OCI-LY7 (cell line): ENCODE measurements at regions not wholly inside any gene's neighbourhood (a gene's known extent, or its start where the extent isn't known, plus 50 kb on each side); places are given as distances from the start of the nearest gene placed in this dataset.

Experiments used
- BruUV-seq: library from RNA; stranded (reverse); fragments of 400-500 nt; replicated peaks from 2 replicates; lab custom pipeline; 2021; lab: Mats Ljungman, UMichigan
- CTCF ChIA-PET: fragments of 300-600 bp; sonication (Branson Sonifier 250); formaldehyde crosslinking; loops from one replicate; lab custom pipeline; 2022; ENCODE audit warnings: antibody characterized with exemption; ENCODE audit not compliant: unreplicated experiment; lab: Charles Lee
- POLR2A ChIA-PET: fragments of 300-600 bp; sonication (Branson Sonifier 250); formaldehyde crosslinking; loops from one replicate; lab custom pipeline; 2022; ENCODE audit warnings: antibody characterized with exemption; lab: Charles Lee
- DNase-seq: peaks from one replicate; pipeline ENCODE4 v3.0.0-alpha.2; 2015; ENCODE audit warnings: low spot score
- H2AFZ ChIP-seq: fragments of 200-600 bp; sonication (generic), shearing (Covaris generic); 2 replicates; pipeline ENCODE4 v1.6.1; 2014; ENCODE audit warnings: mild to moderate bottlenecking, antibody characterized with exemption, low read length, moderate library complexity
- H3K27ac ChIP-seq: fragments of 200-600 bp; sonication (generic); 2 replicates; pipeline ENCODE4 v1.5.1; 2014; ENCODE audit warnings: mixed run types, low read depth, mild to moderate bottlenecking, moderate library complexity, low read length, inconsistent platforms; ENCODE audit not compliant: poor library complexity, severe bottlenecking
- H3K36me3 ChIP-seq: fragments of 200-600 bp; sonication (generic); 2 replicates; pipeline ENCODE4 v1.6.1; 2014; ENCODE audit warnings: mild to moderate bottlenecking, antibody characterized with exemption, low read length, moderate library complexity, mixed read lengths; ENCODE audit not compliant: insufficient read depth
- H3K4me1 ChIP-seq: fragments of 200-600 bp; sonication (generic); 2 replicates; pipeline ENCODE4 v1.5.1; 2014; ENCODE audit warnings: mild to moderate bottlenecking, low read length; ENCODE audit not compliant: insufficient read depth, poor library complexity, severe bottlenecking
- H3K4me2 ChIP-seq: fragments of 200-600 bp; sonication (generic); 2 replicates; pipeline ENCODE4 v1.6.1; 2014; ENCODE audit warnings: mild to moderate bottlenecking, low read length
- H3K4me3 ChIP-seq: fragments of 200-600 bp; sonication (generic); 2 replicates; pipeline ENCODE4 v1.5.1; 2014; ENCODE audit warnings: mild to moderate bottlenecking, low read depth, low read length; ENCODE audit not compliant: poor library complexity, severe bottlenecking
- H3K79me2 ChIP-seq: fragments of 200-600 bp; sonication (generic); 2 replicates; pipeline ENCODE4 v1.6.1; 2016; ENCODE audit warnings: low read depth, mild to moderate bottlenecking, low read length, moderate library complexity, mixed read lengths; ENCODE audit not compliant: insufficient read depth
- H3K9me2 ChIP-seq: fragments of 200-600 bp; sonication (generic); 2 replicates; pipeline ENCODE4 v1.6.1; 2016; ENCODE audit warnings: mild to moderate bottlenecking, low read length, mixed read lengths; ENCODE audit not compliant: insufficient read depth
- H3K9me3 ChIP-seq: fragments of 200-600 bp; sonication (generic); 2 replicates; pipeline ENCODE4 v1.6.1; 2014; ENCODE audit warnings: mild to moderate bottlenecking, mixed run types, low read length, mixed read lengths
- H4K20me1 ChIP-seq: fragments of 200-600 bp; sonication (generic); 2 replicates; pipeline ENCODE4 v1.6.1; 2014; ENCODE audit warnings: mild to moderate bottlenecking, antibody characterized with exemption, low read length, moderate library complexity, mixed read lengths; ENCODE audit not compliant: insufficient read depth
- EZH2phosphoT487 ChIP-seq: fragments of 200-600 bp; sonication (generic); IDR thresholded peaks from 2 replicates; pipeline ENCODE4 v1.6.1; 2018; ENCODE audit warnings: low read depth, borderline replicate concordance, mild to moderate bottlenecking, mixed run types, antibody characterized with exemption, low read length, moderate library complexity, mixed read lengths
- intact Hi-C: fragments of 100-400 bp; cut with micrococcal nuclease; formaldehyde crosslinking; loops from one replicate; pipeline ENCODE4 v1.10.0; 2022; ENCODE audit not compliant: unreplicated experiment
- TF ChIP-seq, protein P1 (sequence below): fragments of 200-600 bp; sonication (generic); conservative IDR thresholded peaks from 2 replicates; pipeline ENCODE4 v1.5.1; 2014; ENCODE audit warnings: mild to moderate bottlenecking, antibody characterized with exemption, low read length, moderate library complexity, mixed read lengths

DNA sequence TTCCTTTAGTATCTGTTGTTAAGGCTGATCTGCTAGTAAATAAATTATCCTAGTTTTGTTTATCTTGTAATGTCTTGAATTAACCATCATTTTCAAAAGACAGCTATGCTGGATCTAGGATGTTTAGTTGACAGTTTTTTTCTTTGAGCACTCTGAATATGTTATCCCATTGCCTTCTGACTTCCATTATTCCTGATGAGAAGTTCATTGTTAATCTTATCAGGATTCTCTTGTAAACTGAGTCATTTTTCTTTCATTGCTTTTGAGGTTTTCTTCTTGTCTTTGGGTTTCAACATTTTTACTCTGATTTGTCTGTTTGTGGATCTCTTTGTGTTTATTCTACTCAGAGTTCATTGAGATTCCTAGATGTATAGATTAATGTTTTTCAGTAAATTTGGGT, 157.7 kb downstream of the WNT7A start:
- H2AFZ ChIP-seq = no peak overlapping the region
- H3K36me3 ChIP-seq = no peaks in the 10 kb centered on the region
- no peak overlapping the region for H3K4me3 ChIP-seq
- H3K27ac ChIP-seq = no peak overlapping the region
- H3K9me2 ChIP-seq = no peaks in the 10 kb centered on the region
- POLR2A ChIA-PET = interaction anchor here (0.6 kb wide), 1 partner anchor 57 kb away, joined by 4 read pairs; no protein-coding TSS in a partner anchor
- CTCF ChIA-PET = no interaction called here
- no peak overlapping the region for H3K4me2 ChIP-seq
- intact Hi-C loops = no loop called here
- no peaks in the 10 kb centered on the region for H3K9me3 ChIP-seq
- H3K79me2 ChIP-seq = no peaks in the 10 kb centered on the region
- TF ChIP-seq, protein P1, sequence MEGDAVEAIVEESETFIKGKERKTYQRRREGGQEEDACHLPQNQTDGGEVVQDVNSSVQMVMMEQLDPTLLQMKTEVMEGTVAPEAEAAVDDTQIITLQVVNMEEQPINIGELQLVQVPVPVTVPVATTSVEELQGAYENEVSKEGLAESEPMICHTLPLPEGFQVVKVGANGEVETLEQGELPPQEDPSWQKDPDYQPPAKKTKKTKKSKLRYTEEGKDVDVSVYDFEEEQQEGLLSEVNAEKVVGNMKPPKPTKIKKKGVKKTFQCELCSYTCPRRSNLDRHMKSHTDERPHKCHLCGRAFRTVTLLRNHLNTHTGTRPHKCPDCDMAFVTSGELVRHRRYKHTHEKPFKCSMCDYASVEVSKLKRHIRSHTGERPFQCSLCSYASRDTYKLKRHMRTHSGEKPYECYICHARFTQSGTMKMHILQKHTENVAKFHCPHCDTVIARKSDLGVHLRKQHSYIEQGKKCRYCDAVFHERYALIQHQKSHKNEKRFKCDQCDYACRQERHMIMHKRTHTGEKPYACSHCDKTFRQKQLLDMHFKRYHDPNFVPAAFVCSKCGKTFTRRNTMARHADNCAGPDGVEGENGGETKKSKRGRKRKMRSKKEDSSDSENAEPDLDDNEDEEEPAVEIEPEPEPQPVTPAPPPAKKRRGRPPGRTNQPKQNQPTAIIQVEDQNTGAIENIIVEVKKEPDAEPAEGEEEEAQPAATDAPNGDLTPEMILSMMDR = no peak
- TF ChIP-seq EZH2phosphoT487 = no peak
- BruUV-seq = no TSS peak
- DNase-seq = no peak
- H4K20me1 ChIP-seq = no peaks in the 10 kb centered on the region
- H3K4me1 ChIP-seq = no peaks in the 10 kb centered on the region

DNA sequence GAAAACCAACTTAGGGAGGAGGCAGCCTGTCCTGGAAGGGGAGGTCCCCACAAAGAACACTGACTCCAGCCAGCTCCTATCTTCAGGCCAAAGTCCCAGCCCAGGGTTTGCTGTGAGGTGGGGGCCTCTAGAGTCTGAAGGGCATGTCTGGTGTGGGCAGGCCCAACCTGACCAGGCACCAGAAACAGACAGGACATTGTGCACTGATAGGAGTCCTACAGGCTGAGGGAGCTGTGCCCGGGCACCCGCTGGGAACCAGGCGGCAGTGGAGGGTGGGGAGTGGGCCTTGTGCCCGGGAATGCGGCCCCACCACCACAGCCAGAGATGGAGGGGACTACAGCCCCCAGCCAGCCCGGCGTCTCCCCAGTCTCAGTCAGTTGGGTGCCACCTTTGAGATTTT, 161.4 kb downstream of the WNT7A start:
- Histone ChIP-seq H3K9me2 (no peaks in the 10 kb centered on the region), H3K4me3 (no peak overlapping the region), H3K27ac (no peak overlapping the region), H3K4me2 (no peak overlapping the region), H2AFZ (no peak overlapping the region), H4K20me1 (no peaks in the 10 kb centered on the region), H3K79me2 (no peaks in the 10 kb centered on the region), H3K36me3 (no peaks in the 10 kb centered on the region), H3K9me3 (no peaks in the 10 kb centered on the region), H3K4me1 (no peaks in the 10 kb centered on the region)
- BruUV-seq = no TSS peak
- intact Hi-C loops = no loop called here
- no peak for DNase-seq
- CTCF ChIA-PET = no interaction called here
- POLR2A ChIA-PET = no interaction called here
- no peak for TF ChIP-seq EZH2phosphoT487
- TF ChIP-seq, protein P1 = no peak

DNA sequence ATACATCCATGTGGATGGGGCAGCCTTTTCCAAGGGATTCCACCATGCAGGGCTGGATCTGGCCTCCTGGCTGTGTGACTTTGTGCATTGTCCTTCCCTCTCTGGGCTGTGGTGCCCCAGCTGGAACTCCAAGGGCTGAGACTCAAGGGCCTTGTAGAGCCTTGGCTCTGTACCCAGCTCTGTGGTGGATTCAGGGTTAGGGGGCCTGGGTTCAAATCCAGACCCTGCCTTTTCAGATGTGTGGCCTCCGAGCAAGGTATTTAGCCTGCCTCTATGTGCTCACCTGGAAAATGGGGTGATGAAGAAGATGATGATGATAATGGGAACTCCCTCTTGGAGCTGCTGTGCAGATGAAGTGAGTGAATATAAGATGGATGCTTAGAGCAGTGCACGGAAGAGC, 161.9 kb downstream of the WNT7A start:
- Histone ChIP-seq H3K4me2 (no peak overlapping the region), H4K20me1 (no peaks in the 10 kb centered on the region), H3K79me2 (no peaks in the 10 kb centered on the region), H3K4me3 (no peak overlapping the region), H3K27ac (no peak overlapping the region), H2AFZ (no peak overlapping the region), H3K4me1 (no peaks in the 10 kb centered on the region), H3K9me3 (no peaks in the 10 kb centered on the region), H3K9me2 (no peaks in the 10 kb centered on the region), H3K36me3 (no peaks in the 10 kb centered on the region)
- TF ChIP-seq, protein P1 = no peak
- no peak for TF ChIP-seq EZH2phosphoT487
- no peak for DNase-seq
- BruUV-seq = no TSS peak
- POLR2A ChIA-PET = no interaction called here
- intact Hi-C loops = no loop called here
- CTCF ChIA-PET = no interaction called here
